ENCODE measurements at regions not wholly inside any gene's neighbourhood (a gene's known extent, or its start where the extent isn't known, plus 50 kb on each side); places are given as distances from the start of the nearest gene placed in this dataset.
A peak's percentile ranks its signal among the peaks of the same experiment; 100 is the strongest.

DNA sequence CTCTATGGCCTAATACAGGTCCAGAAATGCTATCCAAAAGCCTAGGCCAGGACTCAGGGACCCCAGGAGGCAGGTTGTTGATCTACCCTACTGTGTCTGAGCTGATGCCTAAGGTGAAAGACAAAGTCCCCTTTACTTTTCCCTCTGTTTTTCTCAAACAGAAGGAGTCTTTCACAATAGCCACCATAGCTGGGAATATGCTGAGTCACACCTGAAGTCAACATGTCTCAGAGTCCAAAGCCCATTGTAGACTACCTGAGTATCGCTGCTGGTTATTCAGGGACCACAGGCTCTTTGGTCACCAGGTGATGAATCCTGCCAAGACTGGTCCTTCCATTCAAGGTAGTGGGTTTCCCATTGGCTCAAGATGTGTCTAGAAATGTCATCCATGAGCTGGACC, 562.2 kb downstream of the ACTRT1 start:
- no peak overlapping the region for H3K27ac Mint-ChIP-seq
- H3K9me3 Mint-ChIP-seq: peaks cover 4% of the 10 kb centered on the region
- no peak overlapping the region for H3K4me3 Mint-ChIP-seq
- TF ChIP-seq, protein P1, sequence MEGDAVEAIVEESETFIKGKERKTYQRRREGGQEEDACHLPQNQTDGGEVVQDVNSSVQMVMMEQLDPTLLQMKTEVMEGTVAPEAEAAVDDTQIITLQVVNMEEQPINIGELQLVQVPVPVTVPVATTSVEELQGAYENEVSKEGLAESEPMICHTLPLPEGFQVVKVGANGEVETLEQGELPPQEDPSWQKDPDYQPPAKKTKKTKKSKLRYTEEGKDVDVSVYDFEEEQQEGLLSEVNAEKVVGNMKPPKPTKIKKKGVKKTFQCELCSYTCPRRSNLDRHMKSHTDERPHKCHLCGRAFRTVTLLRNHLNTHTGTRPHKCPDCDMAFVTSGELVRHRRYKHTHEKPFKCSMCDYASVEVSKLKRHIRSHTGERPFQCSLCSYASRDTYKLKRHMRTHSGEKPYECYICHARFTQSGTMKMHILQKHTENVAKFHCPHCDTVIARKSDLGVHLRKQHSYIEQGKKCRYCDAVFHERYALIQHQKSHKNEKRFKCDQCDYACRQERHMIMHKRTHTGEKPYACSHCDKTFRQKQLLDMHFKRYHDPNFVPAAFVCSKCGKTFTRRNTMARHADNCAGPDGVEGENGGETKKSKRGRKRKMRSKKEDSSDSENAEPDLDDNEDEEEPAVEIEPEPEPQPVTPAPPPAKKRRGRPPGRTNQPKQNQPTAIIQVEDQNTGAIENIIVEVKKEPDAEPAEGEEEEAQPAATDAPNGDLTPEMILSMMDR (conservative IDR thresholded peaks at IDR 0.05): no peak
- no peak for DNase-seq (ENCODE audit: extremely low spot score, unreplicated experiment)
- H3K36me3 Mint-ChIP-seq: no peaks in the 10 kb centered on the region
- H3K27me3 Mint-ChIP-seq: no peaks in the 10 kb centered on the region
- no peaks in the 10 kb centered on the region for H3K4me1 Mint-ChIP-seq (ENCODE audit: unreplicated experiment)

DNA sequence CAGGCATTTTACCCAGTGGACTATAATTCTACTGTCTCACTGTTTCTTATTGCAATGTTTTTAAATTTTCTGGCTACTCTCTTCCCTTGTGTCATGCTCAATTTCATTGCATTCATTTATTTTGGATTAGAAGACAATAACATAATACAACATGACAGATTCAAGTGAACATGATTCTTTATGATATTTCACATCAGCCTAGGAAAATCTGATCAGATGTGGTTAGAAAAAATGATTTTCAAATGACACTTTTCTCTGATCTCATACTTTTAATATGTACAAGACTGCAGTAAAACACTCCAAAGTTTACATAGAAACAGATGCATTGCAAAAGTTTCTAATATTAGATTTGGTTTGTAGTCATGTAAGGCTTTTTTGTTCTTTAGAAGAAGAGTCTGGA, 586.0 kb downstream of the ACTRT1 start:
- H3K4me3 Mint-ChIP-seq: no peak overlapping the region
- no peaks in the 10 kb centered on the region for H3K27me3 Mint-ChIP-seq
- no peak overlapping the region for H3K27ac Mint-ChIP-seq
- no peak for DNase-seq (ENCODE audit: extremely low spot score, unreplicated experiment)
- no peaks in the 10 kb centered on the region for H3K36me3 Mint-ChIP-seq
- no peaks in the 10 kb centered on the region for H3K4me1 Mint-ChIP-seq (ENCODE audit: unreplicated experiment)
- H3K9me3 Mint-ChIP-seq: no peaks in the 10 kb centered on the region
- TF ChIP-seq, protein P1 (conservative IDR thresholded peaks at IDR 0.05): no peak

DNA sequence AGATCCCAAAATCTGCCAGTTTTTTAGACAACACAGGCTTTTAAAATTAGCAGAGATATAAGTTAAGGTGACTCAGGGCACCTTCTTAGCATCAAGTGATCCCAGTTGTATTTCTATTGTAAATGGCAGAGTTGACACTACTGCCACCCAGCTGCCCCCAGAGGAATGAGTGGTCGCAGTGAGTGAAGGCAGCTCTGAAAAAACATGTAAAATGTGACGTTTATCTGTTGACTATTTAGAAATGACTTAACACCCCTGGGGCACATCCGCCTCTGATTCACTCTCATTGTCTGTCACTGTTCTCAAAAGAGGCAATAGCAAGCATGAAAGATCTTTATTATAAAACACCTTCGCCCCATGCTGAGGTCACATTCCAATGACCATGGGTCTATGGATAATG, 592.4 kb downstream of the ACTRT1 start:
- Mint-ChIP-seq H3K4me1 (ENCODE audit: unreplicated experiment) (no peaks in the 10 kb centered on the region), H3K27ac (no peak overlapping the region), H3K36me3 (no peaks in the 10 kb centered on the region), H3K9me3 (no peaks in the 10 kb centered on the region), H3K27me3 (no peaks in the 10 kb centered on the region), H3K4me3 (no peak overlapping the region)
- TF ChIP-seq, protein P1 (conservative IDR thresholded peaks at IDR 0.05): peak; percentile 51
- DNase-seq (ENCODE audit: extremely low spot score, unreplicated experiment): no peak

DNA sequence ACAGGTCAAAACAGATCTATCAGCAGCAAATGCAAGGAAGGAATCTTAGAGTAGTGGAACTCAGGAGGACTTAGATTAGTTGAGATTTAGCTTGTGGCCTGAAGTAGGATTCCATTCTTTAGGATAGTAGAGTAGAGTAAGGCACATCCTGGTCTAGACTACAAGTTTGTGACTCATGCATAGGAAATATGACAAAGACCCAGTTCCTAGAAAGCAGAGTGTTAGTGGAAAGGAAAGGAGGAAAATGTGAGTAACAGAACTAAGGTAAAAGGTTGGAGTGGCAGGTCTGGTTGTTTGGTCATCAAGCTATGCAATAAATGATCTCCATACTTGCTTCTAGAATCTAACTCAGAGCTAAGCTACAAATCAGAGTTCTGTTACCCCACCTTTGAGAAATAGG, 595.0 kb downstream of the ACTRT1 start:
- H3K27me3 Mint-ChIP-seq: no peaks in the 10 kb centered on the region
- no peaks in the 10 kb centered on the region for H3K36me3 Mint-ChIP-seq
- TF ChIP-seq, protein P1 (conservative IDR thresholded peaks at IDR 0.05): no peak
- no peaks in the 10 kb centered on the region for H3K4me1 Mint-ChIP-seq (ENCODE audit: unreplicated experiment)
- no peak overlapping the region for H3K27ac Mint-ChIP-seq
- no peak overlapping the region for H3K4me3 Mint-ChIP-seq
- DNase-seq (ENCODE audit: extremely low spot score, unreplicated experiment): no peak
- no peaks in the 10 kb centered on the region for H3K9me3 Mint-ChIP-seq

DNA sequence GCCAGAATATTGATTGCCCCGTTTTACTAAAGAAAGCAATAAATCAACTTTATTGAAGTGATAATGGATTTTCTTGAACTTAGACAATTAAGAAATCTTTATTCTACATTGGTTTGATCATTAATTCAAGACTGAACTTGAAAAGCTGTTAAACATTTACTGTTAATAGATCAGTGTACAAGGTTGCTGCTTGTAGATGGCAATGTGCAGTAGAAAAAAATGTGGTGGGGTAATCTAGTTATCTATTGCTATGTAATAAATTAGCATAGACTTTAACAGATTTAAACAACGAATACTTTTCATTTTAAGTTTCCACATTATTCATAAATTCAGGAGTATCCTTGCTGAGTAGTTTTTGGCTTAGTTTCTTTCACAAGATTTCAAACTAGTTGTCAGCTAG, 612.5 kb downstream of the ACTRT1 start:
- H3K4me3 Mint-ChIP-seq: no peak overlapping the region
- H3K9me3 Mint-ChIP-seq: no peaks in the 10 kb centered on the region
- TF ChIP-seq, protein P1 (conservative IDR thresholded peaks at IDR 0.05): no peak
- H3K36me3 Mint-ChIP-seq: no peaks in the 10 kb centered on the region
- H3K4me1 Mint-ChIP-seq (ENCODE audit: unreplicated experiment): no peaks in the 10 kb centered on the region
- no peak for DNase-seq (ENCODE audit: extremely low spot score, unreplicated experiment)
- no peaks in the 10 kb centered on the region for H3K27me3 Mint-ChIP-seq
- H3K27ac Mint-ChIP-seq: no peak overlapping the region

DNA sequence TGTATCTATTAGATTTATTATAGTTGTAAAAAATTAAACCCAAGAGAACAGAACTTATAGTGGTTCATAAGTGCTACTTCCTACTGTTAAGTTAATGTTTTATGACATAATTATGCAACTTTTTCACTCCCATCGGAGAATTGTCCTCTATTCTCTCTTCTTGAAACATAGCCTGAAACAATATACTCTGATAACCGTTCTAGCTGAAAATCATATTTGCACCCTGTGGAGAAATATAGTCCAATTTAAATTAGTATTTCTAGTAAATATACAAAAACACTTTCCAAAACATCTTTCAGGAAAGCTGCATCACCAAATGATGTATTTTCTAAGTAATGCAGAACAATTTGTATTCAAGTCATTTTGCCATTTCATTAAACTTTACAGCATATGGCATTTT, 586.4 kb downstream of the PRR32 start:
- DNase-seq (ENCODE audit: extremely low spot score, unreplicated experiment): no peak
- H3K4me3 Mint-ChIP-seq: no peak overlapping the region
- H3K9me3 Mint-ChIP-seq: no peaks in the 10 kb centered on the region
- no peaks in the 10 kb centered on the region for H3K4me1 Mint-ChIP-seq (ENCODE audit: unreplicated experiment)
- H3K36me3 Mint-ChIP-seq: no peaks in the 10 kb centered on the region
- H3K27me3 Mint-ChIP-seq: no peaks in the 10 kb centered on the region
- H3K27ac Mint-ChIP-seq: no peak overlapping the region
- TF ChIP-seq, protein P1 (conservative IDR thresholded peaks at IDR 0.05): no peak

Measured in type B pancreatic cell (in vitro differentiated cells).